ENCODE measurements at regions not wholly inside any gene's neighbourhood (a gene's known extent, or its start where the extent isn't known, plus 50 kb on each side); places are given as distances from the start of the nearest gene placed in this dataset.
A peak's percentile ranks its signal among the peaks of the same experiment; 100 is the strongest.
"Not testable (repeated sequence)": the region's sequence is repeated elsewhere in the genome, so short reads cannot be mapped to it uniquely, and the experiment has no call there.

DNA sequence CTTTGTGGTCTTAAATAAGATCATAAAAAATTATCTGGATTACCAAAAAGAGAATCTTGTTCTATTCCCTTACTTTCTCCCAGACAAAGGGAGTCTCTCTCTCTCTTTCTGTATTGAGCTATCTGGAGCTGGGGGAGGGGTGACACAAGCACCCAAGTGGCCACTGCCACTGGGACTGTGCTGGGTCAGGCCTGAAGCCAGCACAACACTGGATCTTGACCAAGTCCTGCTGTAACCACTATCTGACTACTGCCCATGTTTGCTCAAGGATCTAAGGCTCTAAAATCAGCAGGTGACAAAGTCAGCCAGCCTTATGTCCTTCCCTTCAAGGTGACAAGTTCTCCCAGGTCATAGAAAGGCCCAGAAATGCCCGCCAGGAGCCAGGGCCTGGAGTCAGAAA lies 75.0 kb upstream of the SPATA16 start:
- DNase-seq (ENCODE audit: low read depth): no peak

GRCh38 chr3:173214576-173214975 lies 73.5 kb upstream of the SPATA16 start:
- DNase-seq (ENCODE audit: low read depth): no peak

- DNase-seq (ENCODE audit: low read depth): no peak
These were observed 58.5 kb upstream of the SPATA16 start for GRCh38 chr3:173199568-173199967.

DNA sequence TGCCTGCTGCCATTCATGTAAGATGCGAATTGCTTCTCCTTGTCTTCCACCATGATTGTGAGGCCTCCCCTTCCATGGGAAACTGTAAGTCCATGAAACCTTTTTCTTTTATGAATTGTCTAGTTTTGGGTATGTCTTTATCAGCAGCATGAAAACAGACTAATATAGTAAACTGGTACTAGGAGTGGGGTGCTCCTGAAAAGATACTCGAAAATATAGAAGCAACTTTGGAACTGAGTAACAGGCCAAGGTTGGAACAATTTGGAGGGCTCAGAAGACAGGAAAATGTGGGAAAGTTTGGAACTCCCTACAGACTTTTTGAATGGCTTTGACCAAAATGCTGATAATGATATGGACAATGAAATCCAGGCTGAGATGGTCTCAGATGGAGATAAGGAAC lies 53.8 kb upstream of the SPATA16 start:
- DNase-seq (ENCODE audit: low read depth): not testable (repeated sequence)

DNA sequence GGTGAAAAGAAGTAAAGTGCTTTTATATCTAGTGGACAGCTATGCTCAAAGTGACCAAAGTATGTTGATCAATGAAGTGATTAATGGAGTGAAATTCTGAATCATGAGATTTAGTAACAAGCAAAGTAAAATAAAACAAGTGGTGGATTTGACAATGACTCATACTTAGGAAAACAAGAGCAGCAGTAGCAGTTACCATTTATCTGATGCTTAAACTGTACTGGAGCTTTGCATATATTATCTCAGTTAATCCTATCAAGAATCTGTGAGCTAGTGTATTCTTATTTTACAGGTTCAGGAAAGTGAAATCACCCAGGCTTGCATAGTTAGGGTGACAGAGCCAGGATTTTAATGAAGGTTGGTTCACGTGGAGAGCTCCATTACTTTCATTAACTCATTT lies 50.6 kb upstream of the SPATA16 start:
- DNase-seq (ENCODE audit: low read depth): peak; percentile 28
